ENCODE measurements at regions not wholly inside any gene's neighbourhood (a gene's known extent, or its start where the extent isn't known, plus 50 kb on each side); places are given as distances from the start of the nearest gene placed in this dataset.

DNA sequence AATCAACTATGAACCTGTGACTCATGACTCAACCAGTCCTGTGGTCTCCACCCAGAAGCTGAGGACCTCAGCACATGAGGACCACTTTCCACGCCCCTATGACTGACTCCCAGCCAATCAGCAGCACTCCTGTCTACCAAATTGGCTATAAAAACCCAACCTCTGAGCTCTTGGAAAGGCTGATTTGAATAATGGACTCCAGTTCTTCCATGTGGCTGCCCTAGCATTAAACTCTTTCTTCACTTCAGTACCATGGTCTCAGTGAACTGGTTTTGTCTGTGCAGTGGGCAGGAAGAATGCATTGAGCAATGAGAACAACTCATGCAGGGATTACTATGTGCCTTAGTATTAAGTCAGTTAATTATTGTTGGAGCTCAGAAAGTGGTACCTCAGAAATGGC lies 78.3 kb downstream of the CMPK2 start:
- TF ChIP-seq, protein P1, sequence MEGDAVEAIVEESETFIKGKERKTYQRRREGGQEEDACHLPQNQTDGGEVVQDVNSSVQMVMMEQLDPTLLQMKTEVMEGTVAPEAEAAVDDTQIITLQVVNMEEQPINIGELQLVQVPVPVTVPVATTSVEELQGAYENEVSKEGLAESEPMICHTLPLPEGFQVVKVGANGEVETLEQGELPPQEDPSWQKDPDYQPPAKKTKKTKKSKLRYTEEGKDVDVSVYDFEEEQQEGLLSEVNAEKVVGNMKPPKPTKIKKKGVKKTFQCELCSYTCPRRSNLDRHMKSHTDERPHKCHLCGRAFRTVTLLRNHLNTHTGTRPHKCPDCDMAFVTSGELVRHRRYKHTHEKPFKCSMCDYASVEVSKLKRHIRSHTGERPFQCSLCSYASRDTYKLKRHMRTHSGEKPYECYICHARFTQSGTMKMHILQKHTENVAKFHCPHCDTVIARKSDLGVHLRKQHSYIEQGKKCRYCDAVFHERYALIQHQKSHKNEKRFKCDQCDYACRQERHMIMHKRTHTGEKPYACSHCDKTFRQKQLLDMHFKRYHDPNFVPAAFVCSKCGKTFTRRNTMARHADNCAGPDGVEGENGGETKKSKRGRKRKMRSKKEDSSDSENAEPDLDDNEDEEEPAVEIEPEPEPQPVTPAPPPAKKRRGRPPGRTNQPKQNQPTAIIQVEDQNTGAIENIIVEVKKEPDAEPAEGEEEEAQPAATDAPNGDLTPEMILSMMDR (IDR thresholded peaks at IDR 0.05) = no peak
- H3K27me3 ChIP-seq = no peaks in the 10 kb centered on the region
- no peak for DNase-seq (ENCODE audit: low spot score)
- H3K36me3 ChIP-seq = no peaks in the 10 kb centered on the region
- no peaks in the 10 kb centered on the region for H3K4me1 ChIP-seq
- H3K27ac ChIP-seq = no peak overlapping the region
- no peaks in the 10 kb centered on the region for H3K9me3 ChIP-seq
- no peak overlapping the region for H3K4me3 ChIP-seq

DNA sequence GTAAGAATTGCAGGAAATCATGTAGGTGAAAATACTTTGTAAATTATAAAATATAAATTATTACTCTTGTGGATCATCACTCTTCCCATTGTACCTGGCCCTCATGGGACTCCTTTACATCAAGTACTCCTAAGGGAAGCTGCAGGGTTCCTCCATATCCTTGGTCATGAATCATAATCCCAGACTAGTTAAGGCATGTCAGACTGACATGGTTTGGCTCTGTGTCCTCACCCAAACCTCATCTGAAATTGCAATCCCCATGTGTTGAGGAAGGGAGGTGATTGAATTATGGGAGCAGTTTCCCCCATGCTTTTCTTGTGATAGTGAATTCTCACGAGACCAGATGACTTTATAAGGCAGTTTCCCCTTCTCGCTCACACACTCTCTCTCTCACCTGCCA lies 77.1 kb downstream of the CMPK2 start:
- TF ChIP-seq, protein P1 (IDR thresholded peaks at IDR 0.05) = no peak
- no peak for DNase-seq (ENCODE audit: low spot score)

DNA sequence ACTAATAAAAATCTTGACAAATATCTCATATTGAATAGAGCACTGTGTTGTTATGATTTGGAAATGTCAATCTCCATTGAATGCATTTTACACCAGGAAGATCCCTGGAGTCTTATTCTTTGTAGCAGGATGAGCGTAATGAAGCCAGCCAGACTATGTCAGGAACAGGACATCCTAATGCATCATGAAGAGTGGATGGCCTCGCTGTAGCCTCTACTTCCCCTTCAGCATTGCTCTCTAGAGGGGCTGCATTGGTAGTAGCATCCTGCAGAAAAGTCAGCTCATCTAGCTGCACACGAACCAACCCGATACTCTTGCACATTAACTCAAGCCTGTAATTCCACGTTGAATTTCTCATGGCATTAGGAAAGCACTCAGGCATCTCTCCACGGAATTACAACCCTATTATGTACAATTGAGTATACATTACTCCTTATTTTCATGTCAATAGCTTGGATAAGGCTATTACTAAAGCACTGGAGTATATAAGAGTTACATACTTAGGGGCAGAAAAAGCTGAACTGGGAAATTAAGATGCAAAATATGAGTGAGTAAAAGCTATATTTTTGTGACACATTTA lies 76.1 kb downstream of the CMPK2 start:
- TF ChIP-seq, protein P1 (IDR thresholded peaks at IDR 0.05) = no peak
- Histone ChIP-seq H3K27me3 (no peaks in the 10 kb centered on the region), H3K4me1 (no peaks in the 10 kb centered on the region), H3K9me3 (no peaks in the 10 kb centered on the region), H3K4me3 (no peak overlapping the region), H3K36me3 (no peaks in the 10 kb centered on the region), H3K27ac (no peak overlapping the region)
- DNase-seq (ENCODE audit: low spot score) = no peak

More for the DNA sequence above, 77.1 kb downstream of the CMPK2 start:
- H3K27me3 ChIP-seq = no peaks in the 10 kb centered on the region
- H3K4me3 ChIP-seq = no peak overlapping the region
- H3K4me1 ChIP-seq = no peaks in the 10 kb centered on the region
- H3K27ac ChIP-seq = no peak overlapping the region
- H3K36me3 ChIP-seq = no peaks in the 10 kb centered on the region
- H3K9me3 ChIP-seq = no peaks in the 10 kb centered on the region

DNA sequence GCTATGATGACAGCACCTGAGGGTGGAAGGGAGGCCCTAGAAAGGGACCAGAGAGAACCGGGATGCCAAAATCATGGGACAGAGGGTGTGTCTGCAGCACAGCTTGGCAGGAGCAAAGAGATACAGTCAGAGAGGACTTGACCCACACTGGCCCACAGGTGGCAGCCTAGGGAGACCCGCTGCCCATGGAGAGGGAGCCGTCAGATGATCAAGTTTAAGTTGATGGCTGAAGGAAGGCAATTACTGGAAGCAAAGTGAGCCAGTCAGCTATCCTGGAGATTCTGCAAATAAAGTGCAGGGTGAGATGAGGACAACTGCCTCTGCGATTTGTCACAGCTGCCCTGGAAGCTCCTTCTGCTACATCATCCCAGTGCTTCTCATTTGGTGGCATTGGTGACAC lies 74.0 kb downstream of the CMPK2 start:
- H3K9me3 ChIP-seq = no peaks in the 10 kb centered on the region
- H3K27me3 ChIP-seq = no peaks in the 10 kb centered on the region
- no peak for DNase-seq (ENCODE audit: low spot score)
- H3K36me3 ChIP-seq = no peaks in the 10 kb centered on the region
- H3K4me3 ChIP-seq = no peak overlapping the region
- H3K27ac ChIP-seq = no peak overlapping the region
- H3K4me1 ChIP-seq = no peaks in the 10 kb centered on the region
- TF ChIP-seq, protein P1 (IDR thresholded peaks at IDR 0.05) = no peak

DNA sequence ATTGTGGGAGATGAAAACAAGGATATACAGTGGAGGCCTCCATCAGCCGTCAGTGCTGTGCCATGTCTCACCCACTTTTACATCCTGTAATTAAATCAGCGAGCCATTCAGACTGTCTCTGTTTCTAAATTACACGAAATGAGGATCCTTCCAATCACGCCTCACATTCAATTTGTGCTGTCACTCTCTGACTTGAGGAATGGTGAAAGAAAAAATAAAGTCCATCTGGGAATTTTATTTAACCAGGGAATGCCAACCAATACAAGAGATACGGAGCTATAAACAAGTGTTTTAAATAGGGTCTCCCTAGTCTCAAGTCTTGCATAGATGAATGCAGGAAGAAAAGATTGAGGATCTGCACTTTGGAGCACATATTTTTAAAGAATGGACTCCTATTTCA lies 72.8 kb downstream of the CMPK2 start:
- H3K27ac ChIP-seq = no peak overlapping the region
- no peaks in the 10 kb centered on the region for H3K27me3 ChIP-seq
- H3K4me3 ChIP-seq = no peak overlapping the region
- no peaks in the 10 kb centered on the region for H3K4me1 ChIP-seq
- DNase-seq (ENCODE audit: low spot score) = no peak
- TF ChIP-seq, protein P1 (IDR thresholded peaks at IDR 0.05) = no peak
- H3K36me3 ChIP-seq = no peaks in the 10 kb centered on the region
- no peaks in the 10 kb centered on the region for H3K9me3 ChIP-seq

DNA sequence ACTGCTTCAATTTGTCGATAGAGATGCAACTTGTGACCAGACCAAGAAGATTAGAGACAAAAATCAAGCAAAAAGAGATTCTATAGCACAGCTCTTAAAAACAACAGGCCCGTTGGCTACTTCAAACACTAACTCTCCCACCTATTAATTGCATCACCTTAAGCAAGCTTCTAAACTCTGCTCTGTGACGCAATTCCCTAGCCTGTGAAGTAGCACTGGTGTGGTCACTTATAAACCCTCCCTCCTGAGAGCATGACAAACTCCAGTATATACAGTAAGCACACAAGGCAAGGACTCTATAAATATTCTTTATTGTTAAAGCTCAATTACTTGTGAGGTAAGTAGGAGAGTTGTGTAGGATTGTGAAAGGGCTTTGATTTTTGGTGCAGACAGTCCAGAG lies 72.3 kb downstream of the CMPK2 start:
- H3K27me3 ChIP-seq = no peaks in the 10 kb centered on the region
- H3K36me3 ChIP-seq = no peaks in the 10 kb centered on the region
- H3K27ac ChIP-seq = no peak overlapping the region
- DNase-seq (ENCODE audit: low spot score) = no peak
- H3K4me1 ChIP-seq = no peaks in the 10 kb centered on the region
- no peaks in the 10 kb centered on the region for H3K9me3 ChIP-seq
- TF ChIP-seq, protein P1 (IDR thresholded peaks at IDR 0.05) = no peak
- H3K4me3 ChIP-seq = no peak overlapping the region

Measured in right atrium auricular region (tissue), 2 donors.